CD14-positive monocyte (primary cell): ENCODE measurements at regions not wholly inside any gene's neighbourhood (a gene's known extent, or its start where the extent isn't known, plus 50 kb on each side); places are given as distances from the start of the nearest gene placed in this dataset.
"Not testable (repeated sequence)": the region's sequence is repeated elsewhere in the genome, so short reads cannot be mapped to it uniquely, and the experiment has no call there.

Experiments
- DNase-seq, 3 donors: peaks; one replicate each; pipeline ENCODE4 v3.0.0-alpha.2; 2011 to 2022
- H2AFZ ChIP-seq: 2 replicates; pipeline ENCODE4 v1.6.0; 2012; ENCODE audit warnings: mild to moderate bottlenecking, low read depth, low read length, inconsistent platforms; ENCODE audit not compliant: insufficient read depth, poor library complexity, severe bottlenecking
- H3K27ac ChIP-seq, 2 donors: 1 replicate in 1 of 2; 2 replicates in 1 of 2; pipeline ENCODE4 v1.5.1; 2012 to 2013; ENCODE audit warnings: low read length in 2 of 2, control low read depth in 1 of 2, inconsistent platforms in 1 of 2, low read depth in 1 of 2, mild to moderate bottlenecking in 1 of 2
- H3K27me3 ChIP-seq, 2 donors: one replicate each; pipeline versions ENCODE4 v1.6.0 to v1.6.1; 2011 to 2013; ENCODE audit warnings: low read length in 2 of 2; ENCODE audit not compliant: control insufficient read depth in 2 of 2, insufficient read depth in 2 of 2
- H3K36me3 ChIP-seq, 2 donors: replicated peaks in 1 of 2; 1 replicate in 1 of 2; 2 replicates in 1 of 2; pipeline versions ENCODE4 v1.5.1 to v1.6.1; 2012 to 2013; ENCODE audit warnings: low read length in 2 of 2, control low read depth in 1 of 2, inconsistent platforms in 1 of 2, mild to moderate bottlenecking in 1 of 2; ENCODE audit not compliant: insufficient read depth in 2 of 2, control insufficient read depth in 1 of 2
- H3K4me1 ChIP-seq, 2 donors: 1 replicate in 1 of 2; 2 replicates in 1 of 2; pipeline versions ENCODE4 v1.5.1 to v1.6.1; 2012 to 2013; ENCODE audit warnings: low read length in 2 of 2, control low read depth in 1 of 2, inconsistent platforms in 1 of 2, mild to moderate bottlenecking in 1 of 2, moderate library complexity in 1 of 2; ENCODE audit not compliant: insufficient read depth in 2 of 2, control insufficient read depth in 1 of 2
- H3K4me2 ChIP-seq: replicated peaks from 2 replicates; pipeline ENCODE3; 2012; ENCODE audit warnings: low read length, moderate library complexity, mild to moderate bottlenecking; ENCODE audit not compliant: poor library complexity, severe bottlenecking; ENCODE audit errors: extremely low read depth
- H3K4me3 ChIP-seq, 3 experiments: fragments of 200-600 bp in 1 of 3; sonication (generic) in 1 of 3; replicated peaks in 1 of 3; 1 replicate in 2 of 3; 2 replicates in 1 of 3; pipeline ENCODE4 v1.5.1; 2011 to 2013; ENCODE audit warnings: low read length in 3 of 3, mild to moderate bottlenecking in 3 of 3, control low read depth in 2 of 3, low read depth in 2 of 3, inconsistent platforms in 1 of 3, moderate library complexity in 1 of 3
- H3K79me2 ChIP-seq: 2 replicates; pipeline ENCODE4 v1.6.0; 2012; ENCODE audit warnings: mild to moderate bottlenecking, control low read depth, inconsistent platforms, low read length, moderate library complexity; ENCODE audit not compliant: insufficient read depth
- H3K9ac ChIP-seq: 2 replicates; pipeline ENCODE4 v1.6.0; 2017; ENCODE audit warnings: low read length, mild to moderate bottlenecking; ENCODE audit not compliant: insufficient read depth, poor library complexity, severe bottlenecking
- H3K9me3 ChIP-seq, 2 donors: replicated peaks in 1 of 2; 1 replicate in 1 of 2; 2 replicates in 1 of 2; pipeline versions ENCODE4 v1.5.1 to v1.6.1; 2012 to 2013; ENCODE audit warnings: low read length in 2 of 2, control low read depth in 1 of 2; ENCODE audit not compliant: control insufficient read depth in 1 of 2, insufficient read depth in 1 of 2
- H4K20me1 ChIP-seq: 2 replicates; pipeline ENCODE4 v1.6.0; 2012; ENCODE audit warnings: mild to moderate bottlenecking, low read length, control low read depth, moderate library complexity; ENCODE audit not compliant: insufficient read depth
- H3K27ac Mint-ChIP-seq, 7 donors: one replicate each; pipeline ENCODE4 v1.8.0; 2020; ENCODE audit warnings: mild to moderate bottlenecking in 7 of 7, mixed read lengths in 7 of 7, moderate library complexity in 6 of 7, inconsistent platforms in 2 of 7
- H3K27me3 Mint-ChIP-seq, 3 donors: one replicate each; pipeline ENCODE4 v1.8.0; 2021 to 2022; ENCODE audit warnings: low read depth in 3 of 3, mild to moderate bottlenecking in 3 of 3, mixed read lengths in 3 of 3, moderate library complexity in 3 of 3, inconsistent platforms in 1 of 3
- H3K36me3 Mint-ChIP-seq, 2 donors: one replicate each; pipeline ENCODE4 v1.8.0; 2020; ENCODE audit warnings: mixed read lengths in 2 of 2, inconsistent platforms in 1 of 2, mild to moderate bottlenecking in 1 of 2
- H3K4me1 Mint-ChIP-seq: one replicate; pipeline ENCODE4 v1.8.0; 2020; ENCODE audit warnings: mild to moderate bottlenecking, mixed read lengths
- H3K4me3 Mint-ChIP-seq, 2 donors: one replicate each; pipeline ENCODE4 v1.8.0; 2020; ENCODE audit warnings: mild to moderate bottlenecking in 2 of 2, mixed read lengths in 2 of 2, moderate library complexity in 1 of 2
- H3K9me3 Mint-ChIP-seq, 7 donors: one replicate each; pipeline ENCODE4 v1.8.0; 2020 to 2022; ENCODE audit warnings: mixed read lengths in 7 of 7, mild to moderate bottlenecking in 6 of 7, moderate library complexity in 6 of 7, inconsistent platforms in 2 of 7
- WGBS: methylation state at CpG from one replicate; pipeline ENCODE4 v1.1.5; 2013; ENCODE audit warnings: missing lambda C conversion rate; ENCODE audit not compliant: insufficient coverage; 5-methylcytosine and 5-hydroxymethylcytosine counted together
- intact Hi-C, 2 donors: fragments of 100-400 bp; cut with micrococcal nuclease; formaldehyde crosslinking; loops; one replicate each; pipeline versions ENCODE4 v1.15.0 to v1.15.1; 2023
- TF ChIP-seq, protein P1 (sequence below): fragments of 200-600 bp; IDR thresholded peaks from one replicate; pipeline ENCODE4 v1.8.0; 2022; ENCODE audit warnings: antibody characterized with exemption, mild to moderate bottlenecking

GRCh38 chr5:82439750-82440445, 161.7 kb upstream of the RPS23 start:
- Mint-ChIP-seq H3K27me3 (no peaks in the 10 kb centered on the region), H3K4me3 (no peak overlapping the region), H3K4me1 (no peaks in the 10 kb centered on the region), H3K36me3 (no peaks in the 10 kb centered on the region), H3K27ac (no peak overlapping the region), H3K9me3 (peaks cover 4 to 14% (median 5%) of the 10 kb centered on the region in 7 donors)
- TF ChIP-seq, protein P1, sequence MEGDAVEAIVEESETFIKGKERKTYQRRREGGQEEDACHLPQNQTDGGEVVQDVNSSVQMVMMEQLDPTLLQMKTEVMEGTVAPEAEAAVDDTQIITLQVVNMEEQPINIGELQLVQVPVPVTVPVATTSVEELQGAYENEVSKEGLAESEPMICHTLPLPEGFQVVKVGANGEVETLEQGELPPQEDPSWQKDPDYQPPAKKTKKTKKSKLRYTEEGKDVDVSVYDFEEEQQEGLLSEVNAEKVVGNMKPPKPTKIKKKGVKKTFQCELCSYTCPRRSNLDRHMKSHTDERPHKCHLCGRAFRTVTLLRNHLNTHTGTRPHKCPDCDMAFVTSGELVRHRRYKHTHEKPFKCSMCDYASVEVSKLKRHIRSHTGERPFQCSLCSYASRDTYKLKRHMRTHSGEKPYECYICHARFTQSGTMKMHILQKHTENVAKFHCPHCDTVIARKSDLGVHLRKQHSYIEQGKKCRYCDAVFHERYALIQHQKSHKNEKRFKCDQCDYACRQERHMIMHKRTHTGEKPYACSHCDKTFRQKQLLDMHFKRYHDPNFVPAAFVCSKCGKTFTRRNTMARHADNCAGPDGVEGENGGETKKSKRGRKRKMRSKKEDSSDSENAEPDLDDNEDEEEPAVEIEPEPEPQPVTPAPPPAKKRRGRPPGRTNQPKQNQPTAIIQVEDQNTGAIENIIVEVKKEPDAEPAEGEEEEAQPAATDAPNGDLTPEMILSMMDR: no peak
- Histone ChIP-seq H4K20me1 (no peaks in the 10 kb centered on the region), H2AFZ (no peak overlapping the region), H3K9me3 (no peaks in the 10 kb centered on the region), H3K4me1 (no peaks in the 10 kb centered on the region), H3K27me3 (no peaks in the 10 kb centered on the region), H3K9ac (no peak overlapping the region), H3K4me3 (no peak overlapping the region), H3K36me3 (no peaks in the 10 kb centered on the region), H3K27ac (no peak overlapping the region), H3K79me2 (no peaks in the 10 kb centered on the region), H3K4me2 (no peak overlapping the region)
- no CpG with 5 or more reads among the region's 4 CpGs for whole genome bisulfite sequencing
- intact Hi-C loops: no loop called here
- DNase-seq: no peak

DNA sequence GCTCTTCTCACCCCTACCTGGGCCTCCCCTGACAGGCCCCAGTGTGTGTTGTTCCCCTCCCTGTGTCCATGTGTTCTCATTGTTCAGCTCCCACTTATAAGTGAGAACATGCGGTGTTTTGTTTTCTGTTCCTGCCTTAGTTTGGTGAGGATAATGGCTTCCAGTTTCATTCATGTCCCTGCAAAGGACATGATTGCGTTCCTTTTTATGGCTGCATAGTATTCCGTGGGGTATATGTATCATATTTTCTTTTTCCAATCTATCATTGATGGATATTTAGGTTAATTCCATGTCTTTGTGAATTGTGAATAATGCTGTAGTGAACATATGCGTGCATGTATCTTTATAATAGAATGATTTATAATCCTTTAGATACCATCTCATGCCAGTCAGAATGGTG, 159.4 kb upstream of the RPS23 start:
- H3K27ac Mint-ChIP-seq, H2AFZ ChIP-seq, H3K4me1 ChIP-seq, H3K4me3 Mint-ChIP-seq, H3K36me3 ChIP-seq, H3K27ac ChIP-seq, H4K20me1 ChIP-seq, H3K36me3 Mint-ChIP-seq, H3K4me3 ChIP-seq, DNase-seq, H3K27me3 ChIP-seq, H3K9ac ChIP-seq, intact Hi-C loops, H3K4me1 Mint-ChIP-seq, H3K9me3 ChIP-seq, H3K27me3 Mint-ChIP-seq, H3K79me2 ChIP-seq, H3K4me2 ChIP-seq: not testable (repeated sequence)
- WGBS: no CpG with 5 or more reads among the region's 4 CpGs
- H3K9me3 Mint-ChIP-seq: peaks cover 4 to 12% (median 6%) of the 10 kb centered on the region in 7 donors
